ENCODE measurements at regions not wholly inside any gene's neighbourhood (a gene's known extent, or its start where the extent isn't known, plus 50 kb on each side); places are given as distances from the start of the nearest gene placed in this dataset.
"Not testable (repeated sequence)": the region's sequence is repeated elsewhere in the genome, so short reads cannot be mapped to it uniquely, and the experiment has no call there.

- intact Hi-C loops (cut with micrococcal nuclease): no loop called here
- H3K27me3 Mint-ChIP-seq (ENCODE audit: low read depth): peaks cover 4% of the 10 kb centered on the region
- peaks cover 6% of the 10 kb centered on the region for H3K9me3 Mint-ChIP-seq
- no peak overlapping the region for H3K4me3 Mint-ChIP-seq
- CTCF ChIA-PET: interaction anchor here (0.6 kb wide), 1 partner anchor 224 kb away, joined by 3 read pairs; no protein-coding TSS in a partner anchor
- no peak for DNase-seq
- H3K36me3 Mint-ChIP-seq (ENCODE audit: low read depth): no peaks in the 10 kb centered on the region
- H3K27ac Mint-ChIP-seq: no peak overlapping the region
- peaks cover 21% of the 10 kb centered on the region for H3K4me1 Mint-ChIP-seq (ENCODE audit: low read depth)
These were observed 75.1 kb upstream of the SLC38A4 start for GRCh38 chr12:46900734-46901463.

GRCh38 chr12:46901464-46902205 is 75.8 kb upstream of the SLC38A4 start:
- H3K4me3 Mint-ChIP-seq: no peak overlapping the region
- H3K27ac Mint-ChIP-seq: no peak overlapping the region
- CTCF ChIA-PET: no interaction called here
- H3K36me3 Mint-ChIP-seq (ENCODE audit: low read depth): no peaks in the 10 kb centered on the region
- H3K4me1 Mint-ChIP-seq (ENCODE audit: low read depth): peaks cover 21% of the 10 kb centered on the region
- DNase-seq: no peak
- peaks cover 6% of the 10 kb centered on the region for H3K9me3 Mint-ChIP-seq
- intact Hi-C loops (cut with micrococcal nuclease): no loop called here
- H3K27me3 Mint-ChIP-seq (ENCODE audit: low read depth): peaks cover 4% of the 10 kb centered on the region

- DNase-seq: no peak
- H3K36me3 Mint-ChIP-seq (ENCODE audit: low read depth): no peaks in the 10 kb centered on the region
- CTCF ChIA-PET: no interaction called here
- no peak overlapping the region for H3K27ac Mint-ChIP-seq
- peaks cover 4% of the 10 kb centered on the region for H3K27me3 Mint-ChIP-seq (ENCODE audit: low read depth)
- peaks cover 15% of the 10 kb centered on the region for H3K4me1 Mint-ChIP-seq (ENCODE audit: low read depth)
- no peaks in the 10 kb centered on the region for H3K9me3 Mint-ChIP-seq
- H3K4me3 Mint-ChIP-seq: no peak overlapping the region
- intact Hi-C loops (cut with micrococcal nuclease): no loop called here
These were observed 77.3 kb upstream of the SLC38A4 start for GRCh38 chr12:46903058-46903457.

GRCh38 chr12:46904406-46905238 is 78.8 kb upstream of the SLC38A4 start:
- peaks cover 4% of the 10 kb centered on the region for H3K27me3 Mint-ChIP-seq (ENCODE audit: low read depth)
- no peak overlapping the region for H3K4me3 Mint-ChIP-seq
- no peaks in the 10 kb centered on the region for H3K36me3 Mint-ChIP-seq (ENCODE audit: low read depth)
- peaks cover 9% of the 10 kb centered on the region for H3K4me1 Mint-ChIP-seq (ENCODE audit: low read depth)
- CTCF ChIA-PET: no interaction called here
- H3K9me3 Mint-ChIP-seq: no peaks in the 10 kb centered on the region
- intact Hi-C loops (cut with micrococcal nuclease): no loop called here
- no peak overlapping the region for H3K27ac Mint-ChIP-seq
- no peak for DNase-seq

- DNase-seq; H3K27ac Mint-ChIP-seq; H3K4me3 Mint-ChIP-seq; H3K4me1 Mint-ChIP-seq (ENCODE audit: low read depth); H3K36me3 Mint-ChIP-seq (ENCODE audit: low read depth); CTCF ChIA-PET; H3K9me3 Mint-ChIP-seq; intact Hi-C loops (cut with micrococcal nuclease); H3K27me3 Mint-ChIP-seq (ENCODE audit: low read depth): not testable (repeated sequence)
These were observed 79.4 kb upstream of the SLC38A4 start for GRCh38 chr12:46905239-46905627.

GRCh38 chr12:46907791-46908190 is 82.0 kb upstream of the SLC38A4 start:
- CTCF ChIA-PET: interaction anchor here (0.5 to 0.8 kb wide), 2 partner anchors 12 to 37 kb away, joined by 3 to 4 read pairs; no protein-coding TSS in a partner anchor
- H3K36me3 Mint-ChIP-seq (ENCODE audit: low read depth): no peaks in the 10 kb centered on the region
- H3K4me3 Mint-ChIP-seq: no peak overlapping the region
- H3K27ac Mint-ChIP-seq: no peak overlapping the region
- H3K27me3 Mint-ChIP-seq (ENCODE audit: low read depth): peaks cover 6% of the 10 kb centered on the region
- H3K9me3 Mint-ChIP-seq: peaks cover 4% of the 10 kb centered on the region
- intact Hi-C loops (cut with micrococcal nuclease): no loop called here
- no peak for DNase-seq
- H3K4me1 Mint-ChIP-seq (ENCODE audit: low read depth): no peaks in the 10 kb centered on the region

- no peaks in the 10 kb centered on the region for H3K36me3 Mint-ChIP-seq (ENCODE audit: low read depth)
- no peak for DNase-seq
- CTCF ChIA-PET: interaction anchor here (0.5 to 0.8 kb wide), 2 partner anchors 11 to 37 kb away, joined by 3 to 4 read pairs; no protein-coding TSS in a partner anchor
- H3K27me3 Mint-ChIP-seq (ENCODE audit: low read depth): peaks cover 6% of the 10 kb centered on the region
- peaks cover 4% of the 10 kb centered on the region for H3K9me3 Mint-ChIP-seq
- H3K4me3 Mint-ChIP-seq: no peak overlapping the region
- intact Hi-C loops (cut with micrococcal nuclease): no loop called here
- H3K27ac Mint-ChIP-seq: no peak overlapping the region
- H3K4me1 Mint-ChIP-seq (ENCODE audit: low read depth): no peaks in the 10 kb centered on the region
These were observed 82.6 kb upstream of the SLC38A4 start for GRCh38 chr12:46908236-46908935.

GRCh38 chr12:46908936-46909635 is 83.3 kb upstream of the SLC38A4 start:
- Mint-ChIP-seq H3K27ac (no peak overlapping the region), H3K9me3 (peaks cover 4% of the 10 kb centered on the region), H3K27me3 (ENCODE audit: low read depth) (peaks cover 6% of the 10 kb centered on the region), H3K4me1 (ENCODE audit: low read depth) (no peaks in the 10 kb centered on the region), H3K36me3 (ENCODE audit: low read depth) (no peaks in the 10 kb centered on the region), H3K4me3 (no peak overlapping the region)
- CTCF ChIA-PET: no interaction called here
- intact Hi-C loops (cut with micrococcal nuclease): no loop called here
- no peak for DNase-seq

- CTCF ChIA-PET: no interaction called here
- H3K9me3 Mint-ChIP-seq: peaks cover 4% of the 10 kb centered on the region
- no peaks in the 10 kb centered on the region for H3K4me1 Mint-ChIP-seq (ENCODE audit: low read depth)
- no peak for DNase-seq
- no peaks in the 10 kb centered on the region for H3K36me3 Mint-ChIP-seq (ENCODE audit: low read depth)
- no peak overlapping the region for H3K4me3 Mint-ChIP-seq
- H3K27me3 Mint-ChIP-seq (ENCODE audit: low read depth): peaks cover 2% of the 10 kb centered on the region
- intact Hi-C loops (cut with micrococcal nuclease): no loop called here
- H3K27ac Mint-ChIP-seq: no peak overlapping the region
These were observed 85.0 kb upstream of the SLC38A4 start for GRCh38 chr12:46910830-46911229.

- DNase-seq: no peak
- H3K27ac Mint-ChIP-seq: no peak overlapping the region
- H3K9me3 Mint-ChIP-seq: peaks cover 4% of the 10 kb centered on the region
- peaks cover 2% of the 10 kb centered on the region for H3K27me3 Mint-ChIP-seq (ENCODE audit: low read depth)
- CTCF ChIA-PET: interaction anchor here (0.6 kb wide), 2 partner anchors 513 to 1780 kb away, joined by 3 to 5 read pairs; no protein-coding TSS in a partner anchor
- H3K4me1 Mint-ChIP-seq (ENCODE audit: low read depth): no peaks in the 10 kb centered on the region
- intact Hi-C loops (cut with micrococcal nuclease): no loop called here
- H3K36me3 Mint-ChIP-seq (ENCODE audit: low read depth): no peaks in the 10 kb centered on the region
- H3K4me3 Mint-ChIP-seq: no peak overlapping the region
These were observed 88.5 kb upstream of the SLC38A4 start for GRCh38 chr12:46914336-46914735.

- Mint-ChIP-seq H3K36me3 (ENCODE audit: low read depth) (no peaks in the 10 kb centered on the region), H3K4me1 (ENCODE audit: low read depth) (no peaks in the 10 kb centered on the region), H3K9me3 (peaks cover 4% of the 10 kb centered on the region), H3K4me3 (no peak overlapping the region), H3K27me3 (ENCODE audit: low read depth) (no peaks in the 10 kb centered on the region), H3K27ac (no peak overlapping the region)
- intact Hi-C loops (cut with micrococcal nuclease): no loop called here
- CTCF ChIA-PET: no interaction called here
- DNase-seq: no peak
These were observed 89.3 kb upstream of the SLC38A4 start for GRCh38 chr12:46915082-46915481.
